B cell (primary cell): ENCODE measurements at regions not wholly inside any gene's neighbourhood (a gene's known extent, or its start where the extent isn't known, plus 50 kb on each side); places are given as distances from the start of the nearest gene placed in this dataset.

Experiments used
- ATAC-seq: fragments of 200-7000 bp; cut with Tn5 transposase; one replicate; pipeline ENCODE4 v1.10.0; 2021; ENCODE audit warnings: low read depth, mild to moderate bottlenecking, moderate number of reproducible peaks, moderate library complexity
- CTCF ChIA-PET: fragments of 350-600 bp; sonication (Branson Sonifier 250); formaldehyde crosslinking; loops from one replicate; lab custom pipeline; 2021; ENCODE audit warnings: antibody characterized with exemption, inconsistent platforms; lab: Charles Lee
- POLR2A ChIA-PET: fragments of 350-600 bp; sonication (Branson Sonifier 250); formaldehyde crosslinking; loops from one replicate; lab custom pipeline; 2021; ENCODE audit warnings: antibody characterized with exemption; lab: Charles Lee
- DNase-seq: peaks from one replicate; pipeline ENCODE4 v3.0.0; 2013
- H2AFZ ChIP-seq: 2 replicates; pipeline ENCODE4 v1.6.1; 2012; ENCODE audit warnings: mild to moderate bottlenecking, low read depth, low read length; ENCODE audit not compliant: insufficient read depth, poor library complexity, severe bottlenecking
- H3K27ac ChIP-seq, 2 donors: 1 replicate in 1 of 2; 2 replicates in 1 of 2; pipeline ENCODE4 v1.5.1; 2012 to 2013; ENCODE audit warnings: low read length in 2 of 2, mild to moderate bottlenecking in 2 of 2, moderate library complexity in 1 of 2
- H3K27me3 ChIP-seq, 4 experiments: fragments of 200-600 bp in 1 of 4; sonication (generic) in 1 of 4; replicated peaks in 1 of 4; 1 replicate in 2 of 4; 2 replicates in 2 of 4; pipeline versions ENCODE4 v1.6.1 to v1.7.0; 2013 to 2016; ENCODE audit warnings: low read length in 3 of 4, mild to moderate bottlenecking in 2 of 4, mixed read lengths in 1 of 4, moderate library complexity in 1 of 4; ENCODE audit not compliant: insufficient read depth in 4 of 4, control insufficient read depth in 3 of 4; ENCODE audit errors: control extremely low read depth in 1 of 4
- H3K36me3 ChIP-seq, 2 experiments: replicated peaks in 1 of 2; 1 replicate in 1 of 2; 2 replicates in 1 of 2; pipeline versions ENCODE4 v1.6.1 to v1.7.1; 2013; ENCODE audit warnings: low read length in 1 of 2; ENCODE audit not compliant: insufficient read depth in 2 of 2, control insufficient read depth in 1 of 2; ENCODE audit errors: control extremely low read depth in 1 of 2, extremely low read depth in 1 of 2
- H3K4me1 ChIP-seq, 2 donors: fragments of 200-600 bp in 1 of 2; sonication (generic) in 1 of 2; 1 replicate in 1 of 2; 2 replicates in 1 of 2; pipeline versions ENCODE4 v1.5.1 to v1.6.1; 2013 to 2017; ENCODE audit warnings: low read length in 2 of 2; ENCODE audit not compliant: control insufficient read depth in 2 of 2, insufficient read depth in 2 of 2
- H3K4me2 ChIP-seq: replicated peaks from 2 replicates; pipeline ENCODE3; 2012; ENCODE audit warnings: mild to moderate bottlenecking, low read depth, low read length; ENCODE audit not compliant: poor library complexity, severe bottlenecking
- H3K4me3 ChIP-seq, 5 experiments: fragments of 200-600 bp in 1 of 5; sonication (generic) in 1 of 5; 1 replicate in 3 of 5; 2 replicates in 2 of 5; pipeline versions ENCODE4 v1.5.1 to v1.7.0; 2011 to 2016; ENCODE audit warnings: low read length in 4 of 5, mild to moderate bottlenecking in 4 of 5, low read depth in 2 of 5, control low read depth in 1 of 5, moderate library complexity in 1 of 5; ENCODE audit not compliant: insufficient read depth in 1 of 5; ENCODE audit errors: control extremely low read depth in 1 of 5, extremely low read depth in 1 of 5
- H3K79me2 ChIP-seq: fragments of 200-600 bp; sonication (generic); one replicate; pipeline ENCODE4 v1.6.0; 2016; ENCODE audit warnings: low read length; ENCODE audit not compliant: control insufficient read depth, insufficient read depth
- H3K9ac ChIP-seq: fragments of 200-600 bp; sonication (generic); 2 replicates; pipeline ENCODE4 v1.6.1; 2017; ENCODE audit warnings: mild to moderate bottlenecking, low read length, moderate library complexity
- H3K9me3 ChIP-seq, 3 donors: one replicate each; pipeline versions ENCODE4 v1.6.1 to v1.7.1; 2013; ENCODE audit warnings: low read length in 2 of 3; ENCODE audit not compliant: control insufficient read depth in 2 of 3, insufficient read depth in 1 of 3; ENCODE audit errors: control extremely low read depth in 1 of 3
- H4K20me1 ChIP-seq: 2 replicates; pipeline ENCODE4 v1.6.0; 2012; ENCODE audit warnings: mild to moderate bottlenecking, low read length; ENCODE audit not compliant: insufficient read depth, control insufficient read depth, poor library complexity, severe bottlenecking
- H3K27ac Mint-ChIP-seq: one replicate; pipeline ENCODE4 v1.8.0; 2021; ENCODE audit warnings: mixed read lengths
- H3K27me3 Mint-ChIP-seq: one replicate; pipeline ENCODE4 v1.8.0; 2021; ENCODE audit warnings: mixed read lengths
- H3K4me1 Mint-ChIP-seq: one replicate; pipeline ENCODE4 v1.8.0; 2021; ENCODE audit warnings: mixed read lengths
- H3K4me3 Mint-ChIP-seq: one replicate; pipeline ENCODE4 v1.8.0; 2021; ENCODE audit warnings: mixed read lengths
- H3K9me3 Mint-ChIP-seq: one replicate; pipeline ENCODE4 v1.8.0; 2022; ENCODE audit warnings: mixed read lengths; ENCODE audit not compliant: insufficient read depth
- CTCF ChIP-seq: fragments of 200-600 bp; IDR thresholded peaks from one replicate; pipeline ENCODE4 v1.8.0; 2022; ENCODE audit warnings: antibody characterized with exemption, mild to moderate bottlenecking
- EZH2 ChIP-seq: IDR thresholded peaks from 2 replicates; pipeline ENCODE4 v1.6.1; 2012; ENCODE audit warnings: borderline replicate concordance, low read depth, mild to moderate bottlenecking, moderate library complexity, low read length; ENCODE audit not compliant: insufficient read depth, poor library complexity, severe bottlenecking
- WGBS: methylation state at CpG from one replicate; pipeline ENCODE4 v1.1.5; 2013; ENCODE audit warnings: missing lambda C conversion rate; ENCODE audit not compliant: insufficient coverage; 5-methylcytosine and 5-hydroxymethylcytosine counted together
- intact Hi-C: fragments of 100-400 bp; cut with micrococcal nuclease; formaldehyde crosslinking; loops from one replicate; pipeline ENCODE4 v1.10.0; 2022

- 56% methylated on average over 2 of the region's 3 CpGs for WGBS
- H3K36me3 ChIP-seq = no peaks in the 10 kb centered on the region
- CTCF ChIA-PET = no interaction called here
Measured at GRCh38 chr5:8241558-8241957, 372.6 kb downstream of the MTRR start.

More at GRCh38 chr5:8241558-8241957, 372.6 kb downstream of the MTRR start:
- no peak for ATAC-seq
- H3K4me2 ChIP-seq = no peak overlapping the region
- H3K4me1 ChIP-seq = no peaks in the 10 kb centered on the region
- H3K27me3 Mint-ChIP-seq = no peaks in the 10 kb centered on the region
- no peaks in the 10 kb centered on the region for H3K4me1 Mint-ChIP-seq
- no peak for DNase-seq
- H3K9me3 Mint-ChIP-seq = peaks cover 5% of the 10 kb centered on the region
- H2AFZ ChIP-seq = no peak overlapping the region
- no peak overlapping the region for H3K27ac Mint-ChIP-seq
- H3K27ac ChIP-seq = no peak overlapping the region
- H3K79me2 ChIP-seq = no peaks in the 10 kb centered on the region
- no peak for TF ChIP-seq EZH2
- TF ChIP-seq CTCF = no peak
- intact Hi-C loops = no loop called here
- H4K20me1 ChIP-seq = no peaks in the 10 kb centered on the region
- H3K4me3 ChIP-seq = no peak overlapping the region
- no peak overlapping the region for H3K9ac ChIP-seq
- H3K27me3 ChIP-seq = no peaks in the 10 kb centered on the region
- H3K9me3 ChIP-seq = peaks cover 0 to 3% (median 0%) of the 10 kb centered on the region in 3 donors
- POLR2A ChIA-PET = no interaction called here
- no peak overlapping the region for H3K4me3 Mint-ChIP-seq
